HepG2 (cell line): ENCODE measurements at regions not wholly inside any gene's neighbourhood (a gene's known extent, or its start where the extent isn't known, plus 50 kb on each side); places are given as distances from the start of the nearest gene placed in this dataset.

ENCODE experiments used
- ATAC-seq: fragments of 200-7000 bp; cut with Tn5 transposase; 3 replicates; pipeline ENCODE4 v1.9.1; 2020; ENCODE audit warnings: mild to moderate bottlenecking, moderate library complexity
- BruUV-seq: library from RNA; stranded (reverse); fragments of 400-500 nt; replicated peaks from 2 replicates; lab custom pipeline; 2021; lab: Mats Ljungman, UMichigan
- CTCF ChIA-PET: fragments of 300-600 bp; formaldehyde crosslinking; extraction: SDS; loops from one replicate; lab custom pipeline; 2021; ENCODE audit warnings: low total read pairs, inconsistent platforms, low intra/inter-chr PET ratio; lab: Yijun Ruan, JAX
- POLR2A ChIA-PET: fragments of 350-600 bp; sonication (Branson Sonifier 250); formaldehyde crosslinking; loops from one replicate; lab custom pipeline; 2020; ENCODE audit warnings: antibody characterized with exemption, inconsistent platforms; lab: Yijun Ruan, JAX
- DNase-seq: peaks from one replicate; pipeline ENCODE4 v3.0.0-alpha.2; 2015; ENCODE audit warnings: low spot score
- FAIRE-seq: peaks from 3 replicates; lab custom pipeline; 2011; peaks lifted over from hg19 to GRCh38; lab: Jason Lieb, UNC
- H2AFZ ChIP-seq: one replicate; pipeline ENCODE4 v1.6.1; 2011; ENCODE audit warnings: low read length, inconsistent platforms
- H3K27ac ChIP-seq: fragments of 300-600 bp; 3 replicates; pipeline ENCODE4 v1.8.0; 2011; ENCODE audit warnings: mixed run types, mild to moderate bottlenecking, mixed read lengths, low read length, inconsistent platforms; ENCODE audit not compliant: insufficient read depth; ENCODE audit errors: extremely low read length
- H3K27me3 ChIP-seq, 2 experiments: fragments of 200-600 bp in 1 of 2; 2 replicates in 1 of 2; 3 replicates in 1 of 2; pipeline versions ENCODE4 v1.6.0 to v1.8.0; 2011; ENCODE audit warnings: low read length in 2 of 2, mild to moderate bottlenecking in 2 of 2, moderate library complexity in 2 of 2, inconsistent platforms in 1 of 2; ENCODE audit not compliant: insufficient read depth in 2 of 2, control insufficient read depth in 1 of 2
- H3K36me3 ChIP-seq, 2 experiments: fragments of 200-600 bp in 1 of 2; replicated peaks in 1 of 2; 2 replicates in 1 of 2; 3 replicates in 1 of 2; pipeline versions ENCODE4 v1.5.1 to v1.8.0; 2011; ENCODE audit warnings: low read length in 2 of 2, inconsistent platforms in 1 of 2; ENCODE audit not compliant: insufficient read depth in 2 of 2, control insufficient read depth in 1 of 2
- H3K4me1 ChIP-seq: 2 replicates; pipeline ENCODE4 v1.5.1; 2012; ENCODE audit warnings: low read length, inconsistent platforms; ENCODE audit not compliant: insufficient read depth
- H3K4me2 ChIP-seq: 2 replicates; pipeline ENCODE4 v1.6.0; 2011; ENCODE audit warnings: low read depth, low read length, inconsistent platforms
- H3K4me3 ChIP-seq, 3 experiments: fragments of 200-600 bp in 1 of 3; sonication (generic), shearing (Covaris generic) in 1 of 3; replicated peaks in 1 of 3; 2 replicates each; pipeline ENCODE4 v1.5.1; 2011 to 2016; ENCODE audit warnings: low read length in 3 of 3, inconsistent platforms in 2 of 3, low read depth in 2 of 3, mild to moderate bottlenecking in 2 of 3, control low read depth in 1 of 3, mixed read lengths in 1 of 3; ENCODE audit not compliant: insufficient read depth in 1 of 3
- H3K79me2 ChIP-seq: one replicate; pipeline ENCODE4 v1.6.1; 2011; ENCODE audit warnings: low read length, inconsistent platforms; ENCODE audit not compliant: insufficient read depth
- H3K9ac ChIP-seq: 2 replicates; pipeline ENCODE4 v1.6.0; 2011; ENCODE audit warnings: mild to moderate bottlenecking, low read depth, low read length, inconsistent platforms; ENCODE audit not compliant: insufficient read depth
- H3K9me3 ChIP-seq: 2 replicates; pipeline ENCODE4 v1.5.1; 2012; ENCODE audit warnings: mild to moderate bottlenecking, low read length
- H4K20me1 ChIP-seq: 2 replicates; pipeline ENCODE4 v1.6.0; 2011; ENCODE audit warnings: inconsistent platforms, mild to moderate bottlenecking, low read length, moderate library complexity; ENCODE audit not compliant: insufficient read depth
- CENPX ChIP-seq: sonication (generic); formaldehyde crosslinking; IDR thresholded peaks from 2 replicates; pipeline ENCODE4 v1.9.0; 2021; ENCODE audit warnings: mild to moderate bottlenecking, missing genetic modification reagents, moderate library complexity
- EP300 ChIP-seq, 3 experiments: sonication (generic) in 1 of 3; formaldehyde crosslinking in 1 of 3; IDR thresholded peaks; 2 replicates each; pipeline versions ENCODE4 v1.5.1 to v1.6.1; 2011 to 2020; ENCODE audit warnings: low read depth in 2 of 3, low read length in 2 of 3, borderline replicate concordance in 1 of 3, improper control_type of control experiment in 1 of 3, mild to moderate bottlenecking in 1 of 3, missing genetic modification reagents in 1 of 3, moderate library complexity in 1 of 3
- HDAC6 ChIP-seq: fragments of 200-600 bp; sonication (generic); IDR thresholded peaks from 2 replicates; pipeline ENCODE4 v1.7.0; 2017; ENCODE audit warnings: mild to moderate bottlenecking, antibody characterized with exemption, low read length, low read depth
- HNRNPH1 ChIP-seq: fragments of 200-400 bp; formaldehyde crosslinking; optimal IDR thresholded peaks from 2 replicates; pipeline ENCODE3; 2017; ENCODE audit warnings: mild to moderate bottlenecking, low read depth, low read length
- JARID2 ChIP-seq: sonication (generic); formaldehyde crosslinking; IDR thresholded peaks from 2 replicates; pipeline ENCODE4 v1.8.1; 2023; ENCODE audit warnings: missing genetic modification reagents, inconsistent platforms; ENCODE audit not compliant: insufficient replicate concordance
- KLF13 ChIP-seq: sonication (generic); formaldehyde crosslinking; IDR thresholded peaks from 2 replicates; pipeline ENCODE4 v1.4.0; 2020; ENCODE audit warnings: mild to moderate bottlenecking, missing genetic modification reagents
- NFYB ChIP-seq: sonication (generic); formaldehyde crosslinking; IDR thresholded peaks from 2 replicates; pipeline ENCODE4 v1.4.0; 2020; ENCODE audit warnings: missing genetic modification reagents
- SNAPC4 ChIP-seq: sonication (generic); formaldehyde crosslinking; IDR thresholded peaks from 2 replicates; pipeline ENCODE4 v1.4.0; 2020; ENCODE audit warnings: mild to moderate bottlenecking, missing genetic modification reagents
- SPEN ChIP-seq: sonication (generic); formaldehyde crosslinking; IDR thresholded peaks from 2 replicates; pipeline ENCODE4 v1.5.1; 2020; ENCODE audit warnings: low read depth, mild to moderate bottlenecking, missing genetic modification reagents
- ZKSCAN1 ChIP-seq: fragments of 150-350 bp; IDR thresholded peaks from 2 replicates; pipeline ENCODE4 v1.6.1; 2014; ENCODE audit warnings: low read length
- ZNF224 ChIP-seq: sonication (generic); formaldehyde crosslinking; IDR thresholded peaks from 2 replicates; pipeline ENCODE4 v1.5.0; 2020; ENCODE audit warnings: mild to moderate bottlenecking, missing genetic modification reagents
- ZNF75D ChIP-seq: sonication (generic); formaldehyde crosslinking; IDR thresholded peaks from 2 replicates; pipeline ENCODE4 v1.8.1; 2023; ENCODE audit warnings: missing genetic modification reagents, mild to moderate bottlenecking, borderline replicate concordance
- WGBS: methylation state at CpG from one replicate; pipeline ENCODE4 v1.1.6; 2017; ENCODE audit warnings: low lambda C conversion rate; 5-methylcytosine and 5-hydroxymethylcytosine counted together
- in situ Hi-C: cut with HindIII; loops from 2 replicates; pipeline ENCODE4 v1.10.0; 2017; ENCODE audit warnings: low pct_unique_long_range_greater_than_20kb; ENCODE audit not compliant: extremely low pct_ligation_motif_present
- intact Hi-C: fragments of 100-400 bp; cut with micrococcal nuclease; formaldehyde crosslinking; loops from one replicate; pipeline ENCODE4 v1.10.0; 2022; ENCODE audit not compliant: unreplicated experiment
- TF ChIP-seq, protein P1 (sequence below): IDR thresholded peaks from 2 replicates; pipeline ENCODE4 v1.4.0; 2020; ENCODE audit warnings: mild to moderate bottlenecking, missing genetic modification reagents

DNA sequence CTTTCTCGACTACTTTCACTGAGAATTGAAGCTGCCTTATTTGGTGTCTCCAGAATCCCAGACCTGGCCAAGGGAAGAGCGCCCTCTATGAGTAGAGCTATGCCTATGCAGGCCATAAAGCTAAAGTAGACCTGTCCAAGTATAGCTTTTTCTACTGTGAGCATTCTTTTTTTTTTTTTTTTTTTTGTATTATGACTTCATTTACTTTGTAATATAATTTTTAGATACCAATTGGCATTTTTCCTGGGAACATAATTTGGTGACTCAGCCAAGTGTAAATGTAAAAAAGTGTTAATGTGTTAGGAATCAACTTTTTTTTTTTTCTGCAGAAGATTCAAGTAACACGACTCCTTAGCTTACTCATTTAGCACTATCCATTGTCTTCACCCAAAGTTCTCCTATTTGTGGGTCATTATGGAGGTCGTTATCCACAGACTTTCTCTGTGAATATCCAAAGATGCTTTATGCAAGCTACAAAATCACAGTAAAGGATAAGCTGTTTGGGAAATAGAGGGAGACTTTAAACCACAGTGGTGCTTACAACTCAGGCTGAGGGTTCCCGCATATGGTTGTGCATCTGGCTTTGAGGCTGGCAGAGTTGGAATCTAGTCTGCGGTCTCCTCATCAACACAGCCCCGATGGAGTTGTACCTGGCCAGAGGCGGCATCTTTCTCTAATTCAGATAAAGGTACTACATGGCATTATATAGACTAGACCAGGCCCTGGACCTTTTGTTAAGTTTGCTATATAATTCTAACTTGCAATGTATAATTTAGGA lies 1040.2 kb upstream of the SORCS1 start (continued):
- TF ChIP-seq SPEN (no peak), ZNF75D (CRISPR knock-in tag) (no peak), JARID2 (CRISPR knock-in tag) (no peak)

DNA sequence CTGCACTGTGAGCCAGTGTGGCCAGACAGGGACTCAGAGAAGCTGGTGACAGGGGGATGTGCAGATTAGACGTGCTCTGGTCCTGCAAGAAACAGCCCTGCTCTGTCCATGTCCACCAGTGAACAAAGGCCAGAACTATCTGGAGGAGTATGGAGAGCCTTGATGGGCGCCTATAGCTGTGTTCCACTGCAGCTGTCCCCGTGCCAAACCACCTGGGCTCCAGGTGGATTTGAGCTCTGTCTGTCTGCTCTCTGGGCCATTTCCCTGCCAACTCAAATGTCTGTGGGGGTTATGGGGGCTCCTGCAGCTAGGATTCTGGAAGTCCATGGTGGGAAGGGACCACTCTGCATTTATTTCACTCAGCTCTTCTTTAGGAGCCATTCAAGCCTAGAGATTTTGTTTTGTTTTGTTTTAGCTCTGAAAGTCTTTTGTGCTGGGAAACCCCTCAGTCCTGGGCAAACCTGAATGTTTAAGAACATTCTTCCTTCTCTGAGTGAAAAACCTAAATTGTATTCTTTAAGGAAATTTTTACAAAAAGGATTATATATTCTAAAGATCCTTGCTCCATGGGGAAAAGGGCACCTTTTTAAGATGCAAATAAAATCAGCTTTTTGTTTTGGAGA lies 1039.5 kb upstream of the SORCS1 start:
- 0% methylated on average over 2 of the region's 3 CpGs for WGBS

More for the DNA sequence above, 1039.5 kb upstream of the SORCS1 start:
- ATAC-seq = no peak
- H3K4me2 ChIP-seq = no peak overlapping the region
- FAIRE-seq = no peak
- H4K20me1 ChIP-seq = no peaks in the 10 kb centered on the region
- H2AFZ ChIP-seq = no peak overlapping the region
- no peaks in the 10 kb centered on the region for H3K36me3 ChIP-seq
- H3K27me3 ChIP-seq = no peaks in the 10 kb centered on the region
- in situ Hi-C loops = no loop called here
- ChIA-PET CTCF (no interaction called here), POLR2A (no interaction called here)
- no TSS peak for BruUV-seq
- DNase-seq = no peak
- H3K9me3 ChIP-seq = peaks cover 88% of the 10 kb centered on the region
- no peak overlapping the region for H3K4me3 ChIP-seq
- no peaks in the 10 kb centered on the region for H3K4me1 ChIP-seq
- TF ChIP-seq, protein P1, sequence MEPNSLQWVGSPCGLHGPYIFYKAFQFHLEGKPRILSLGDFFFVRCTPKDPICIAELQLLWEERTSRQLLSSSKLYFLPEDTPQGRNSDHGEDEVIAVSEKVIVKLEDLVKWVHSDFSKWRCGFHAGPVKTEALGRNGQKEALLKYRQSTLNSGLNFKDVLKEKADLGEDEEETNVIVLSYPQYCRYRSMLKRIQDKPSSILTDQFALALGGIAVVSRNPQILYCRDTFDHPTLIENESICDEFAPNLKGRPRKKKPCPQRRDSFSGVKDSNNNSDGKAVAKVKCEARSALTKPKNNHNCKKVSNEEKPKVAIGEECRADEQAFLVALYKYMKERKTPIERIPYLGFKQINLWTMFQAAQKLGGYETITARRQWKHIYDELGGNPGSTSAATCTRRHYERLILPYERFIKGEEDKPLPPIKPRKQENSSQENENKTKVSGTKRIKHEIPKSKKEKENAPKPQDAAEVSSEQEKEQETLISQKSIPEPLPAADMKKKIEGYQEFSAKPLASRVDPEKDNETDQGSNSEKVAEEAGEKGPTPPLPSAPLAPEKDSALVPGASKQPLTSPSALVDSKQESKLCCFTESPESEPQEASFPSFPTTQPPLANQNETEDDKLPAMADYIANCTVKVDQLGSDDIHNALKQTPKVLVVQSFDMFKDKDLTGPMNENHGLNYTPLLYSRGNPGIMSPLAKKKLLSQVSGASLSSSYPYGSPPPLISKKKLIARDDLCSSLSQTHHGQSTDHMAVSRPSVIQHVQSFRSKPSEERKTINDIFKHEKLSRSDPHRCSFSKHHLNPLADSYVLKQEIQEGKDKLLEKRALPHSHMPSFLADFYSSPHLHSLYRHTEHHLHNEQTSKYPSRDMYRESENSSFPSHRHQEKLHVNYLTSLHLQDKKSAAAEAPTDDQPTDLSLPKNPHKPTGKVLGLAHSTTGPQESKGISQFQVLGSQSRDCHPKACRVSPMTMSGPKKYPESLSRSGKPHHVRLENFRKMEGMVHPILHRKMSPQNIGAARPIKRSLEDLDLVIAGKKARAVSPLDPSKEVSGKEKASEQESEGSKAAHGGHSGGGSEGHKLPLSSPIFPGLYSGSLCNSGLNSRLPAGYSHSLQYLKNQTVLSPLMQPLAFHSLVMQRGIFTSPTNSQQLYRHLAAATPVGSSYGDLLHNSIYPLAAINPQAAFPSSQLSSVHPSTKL (CRISPR knock-in tag) = no peak
- TF ChIP-seq HNRNPH1 (no peak), KLF13 (CRISPR knock-in tag) (no peak), HDAC6 (no peak), CENPX (CRISPR knock-in tag) (no peak), SNAPC4 (no peak), EP300 (IDR thresholded peaks at IDR 0.05; ENCODE audit: low read depth in 2 of 2, low read length in 2 of 2) (no peak), EP300 (CRISPR knock-in tag; IDR thresholded peaks at IDR 0.05; ENCODE audit: borderline replicate concordance) (no peak), ZNF224 (CRISPR knock-in tag) (no peak), NFYB (no peak), ZKSCAN1 (no peak), JARID2 (CRISPR knock-in tag) (no peak)
- intact Hi-C loops = no loop called here
- no peak overlapping the region for H3K27ac ChIP-seq
- no peak overlapping the region for H3K9ac ChIP-seq
- H3K79me2 ChIP-seq = no peaks in the 10 kb centered on the region
